GM10248 (cell line): ENCODE measurements at regions not wholly inside any gene's neighbourhood (a gene's known extent, or its start where the extent isn't known, plus 50 kb on each side); places are given as distances from the start of the nearest gene placed in this dataset.

ENCODE experiments used
- CTCF ChIA-PET: fragments of 300-600 bp; sonication (Branson Sonifier 250); formaldehyde crosslinking; extraction: SDS; loops from one replicate; lab custom pipeline; 2021; ENCODE audit warnings: antibody characterized with exemption; lab: Yijun Ruan, JAX
- POLR2A ChIA-PET: fragments of 350-650 bp; sonication (Branson Sonifier 250); formaldehyde crosslinking; extraction: SDS; loops from one replicate; lab custom pipeline; 2020; ENCODE audit warnings: antibody characterized with exemption; lab: Yijun Ruan, JAX
- DNase-seq: peaks from one replicate; pipeline ENCODE4 v3.0.0; 2012; ENCODE audit errors: extremely low spot score
- TF ChIP-seq, protein P1 (sequence below): IDR thresholded peaks from 2 replicates; pipeline ENCODE4 v1.5.1; 2012; ENCODE audit warnings: mild to moderate bottlenecking, low read depth; ENCODE audit errors: extremely low read depth, missing control alignments, control extremely low read depth

GRCh38 chr17:5758651-5759050, 174.3 kb upstream of the NLRP1 start:
- ChIA-PET CTCF (interaction anchor here (1.2 to 1.4 kb wide), 2 partner anchors 18 kb away, joined by 3 read pairs; no protein-coding TSS in a partner anchor), POLR2A (no interaction called here)
- DNase-seq: no peak
- TF ChIP-seq, protein P1, sequence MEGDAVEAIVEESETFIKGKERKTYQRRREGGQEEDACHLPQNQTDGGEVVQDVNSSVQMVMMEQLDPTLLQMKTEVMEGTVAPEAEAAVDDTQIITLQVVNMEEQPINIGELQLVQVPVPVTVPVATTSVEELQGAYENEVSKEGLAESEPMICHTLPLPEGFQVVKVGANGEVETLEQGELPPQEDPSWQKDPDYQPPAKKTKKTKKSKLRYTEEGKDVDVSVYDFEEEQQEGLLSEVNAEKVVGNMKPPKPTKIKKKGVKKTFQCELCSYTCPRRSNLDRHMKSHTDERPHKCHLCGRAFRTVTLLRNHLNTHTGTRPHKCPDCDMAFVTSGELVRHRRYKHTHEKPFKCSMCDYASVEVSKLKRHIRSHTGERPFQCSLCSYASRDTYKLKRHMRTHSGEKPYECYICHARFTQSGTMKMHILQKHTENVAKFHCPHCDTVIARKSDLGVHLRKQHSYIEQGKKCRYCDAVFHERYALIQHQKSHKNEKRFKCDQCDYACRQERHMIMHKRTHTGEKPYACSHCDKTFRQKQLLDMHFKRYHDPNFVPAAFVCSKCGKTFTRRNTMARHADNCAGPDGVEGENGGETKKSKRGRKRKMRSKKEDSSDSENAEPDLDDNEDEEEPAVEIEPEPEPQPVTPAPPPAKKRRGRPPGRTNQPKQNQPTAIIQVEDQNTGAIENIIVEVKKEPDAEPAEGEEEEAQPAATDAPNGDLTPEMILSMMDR: no peak

DNA sequence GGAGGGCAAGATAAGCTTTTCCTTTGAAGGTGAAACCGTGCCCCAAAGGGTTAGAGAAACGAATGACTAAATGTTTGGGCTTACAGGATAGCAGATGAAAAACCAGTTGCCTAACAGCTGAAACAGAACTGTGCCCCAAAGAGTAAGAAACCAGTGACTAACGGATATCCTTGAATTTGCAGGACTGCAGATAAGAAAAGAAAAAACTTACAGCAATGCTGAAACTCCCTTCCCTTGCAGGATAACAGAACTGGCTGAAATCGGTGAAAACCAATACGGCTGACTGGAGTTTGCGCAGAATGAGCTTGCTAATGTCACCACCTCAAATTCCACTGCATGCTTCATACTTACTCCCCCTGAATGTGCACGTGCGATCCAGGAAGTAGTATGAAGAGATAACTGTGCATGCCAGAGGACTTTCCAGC, 175.2 kb upstream of the NLRP1 start:
- CTCF ChIA-PET: interaction anchor here (1.2 to 1.4 kb wide), 2 partner anchors 17 to 19 kb away, joined by 3 read pairs; no protein-coding TSS in a partner anchor
- no peak for DNase-seq
- POLR2A ChIA-PET: no interaction called here
- TF ChIP-seq, protein P1: no peak

DNA sequence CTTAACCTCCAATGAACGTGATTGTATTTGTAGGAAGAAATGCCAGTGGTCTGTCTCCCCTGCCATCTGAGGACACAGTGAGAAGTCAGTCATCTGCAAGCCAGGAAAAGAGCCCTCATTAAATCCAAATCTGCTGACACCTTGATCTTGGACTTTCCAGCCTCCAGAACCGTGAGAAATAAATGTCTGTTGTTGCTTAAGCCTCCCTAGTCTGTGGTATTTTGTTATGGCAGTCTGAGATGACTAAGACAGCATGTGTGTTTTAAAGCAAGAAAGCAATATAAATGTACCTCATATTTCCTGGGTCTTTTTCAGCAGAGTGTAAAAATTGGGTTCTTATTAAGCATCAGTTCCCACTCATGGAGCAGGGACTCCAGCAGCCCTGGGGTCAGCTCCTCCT, 177.9 kb upstream of the NLRP1 start:
- TF ChIP-seq, protein P1: no peak
- DNase-seq: no peak
- POLR2A ChIA-PET: interaction anchor here (0.7 kb wide), 1 partner anchor 8 kb away, joined by 3 read pairs; no protein-coding TSS in a partner anchor
- CTCF ChIA-PET: interaction anchor here (1.4 kb wide), 1 partner anchor 15 kb away, joined by 3 read pairs; no protein-coding TSS in a partner anchor

- POLR2A ChIA-PET: no interaction called here
- DNase-seq: no peak
- TF ChIP-seq, protein P1: no peak
- CTCF ChIA-PET: interaction anchor here (1.0 to 2.1 kb wide), 2 partner anchors 19 to 660 kb away, joined by 3 to 7 read pairs; no protein-coding TSS in a partner anchor
These were observed 179.4 kb upstream of the NLRP1 start for GRCh38 chr17:5763595-5764306.

DNA sequence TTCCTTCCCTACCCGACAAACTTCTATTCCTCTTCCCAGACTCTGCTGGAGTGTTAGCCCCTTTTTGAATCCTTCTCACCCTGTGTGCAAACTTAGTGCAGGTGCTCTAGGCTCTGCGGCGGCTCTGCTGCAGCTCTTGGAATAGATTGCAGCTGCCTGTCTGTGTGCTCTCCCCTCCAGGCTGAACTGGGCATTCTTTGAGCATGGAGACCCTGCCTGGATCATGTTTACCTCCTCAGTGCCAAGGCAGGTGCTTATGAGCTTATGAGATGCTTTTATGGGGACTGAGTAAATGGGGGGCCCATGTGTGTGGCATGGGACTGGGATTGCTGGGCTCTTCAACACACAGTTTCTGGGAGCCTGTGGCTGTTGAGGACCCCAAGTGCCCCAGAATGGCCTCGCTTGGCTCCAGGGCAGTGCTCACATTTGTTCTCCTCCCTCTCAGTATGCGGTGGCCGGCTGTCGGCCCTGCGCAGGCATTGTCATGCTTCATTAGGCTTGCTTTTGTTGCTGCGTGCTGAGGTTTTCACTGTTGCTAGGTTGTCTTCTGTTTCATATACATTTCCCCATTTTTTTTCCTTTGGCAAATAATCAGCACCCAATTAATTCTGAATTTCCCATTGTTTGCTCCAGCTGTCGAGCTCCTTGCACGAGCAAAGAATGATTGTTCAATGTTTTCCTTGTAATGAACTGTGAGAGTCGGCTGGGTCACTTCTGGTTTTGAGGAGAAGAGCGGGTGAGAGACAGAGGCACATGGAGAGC, 185.5 kb upstream of the NLRP1 start:
- TF ChIP-seq, protein P1: no peak
- ChIA-PET CTCF (no interaction called here), POLR2A (interaction anchor here (0.6 kb wide), 1 partner anchor 8 kb away, joined by 3 read pairs; no protein-coding TSS in a partner anchor)
- DNase-seq: no peak
